GM06990 (cell line): ENCODE measurements at regions not wholly inside any gene's neighbourhood (a gene's known extent, or its start where the extent isn't known, plus 50 kb on each side); places are given as distances from the start of the nearest gene placed in this dataset.
"Not testable (repeated sequence)": the region's sequence is repeated elsewhere in the genome, so short reads cannot be mapped to it uniquely, and the experiment has no call there.

ENCODE experiments used
- DNase-seq: peaks from one replicate; pipeline ENCODE4 v3.0.0-alpha.2; 2011; ENCODE audit not compliant: insufficient read length; ENCODE audit errors: extremely low read depth
- H3K27me3 ChIP-seq: replicated peaks from 2 replicates; pipeline ENCODE4 v1.6.0; 2011; ENCODE audit warnings: low read length; ENCODE audit not compliant: control insufficient read depth, insufficient read depth
- H3K36me3 ChIP-seq: 2 replicates; pipeline ENCODE4 v1.5.1; 2011; ENCODE audit warnings: low read length; ENCODE audit not compliant: control insufficient read depth, insufficient read depth
- H3K4me3 ChIP-seq: replicated peaks from 2 replicates; pipeline ENCODE4 v1.5.1; 2011; ENCODE audit warnings: low read depth, mild to moderate bottlenecking, control low read depth, low read length
- CTCF ChIP-seq: IDR thresholded peaks from 2 replicates; pipeline ENCODE4 v1.5.1; 2011; ENCODE audit warnings: low read length, control low read depth, mild to moderate bottlenecking, inconsistent platforms; ENCODE audit not compliant: insufficient read depth, poor library complexity, severe bottlenecking

DNA sequence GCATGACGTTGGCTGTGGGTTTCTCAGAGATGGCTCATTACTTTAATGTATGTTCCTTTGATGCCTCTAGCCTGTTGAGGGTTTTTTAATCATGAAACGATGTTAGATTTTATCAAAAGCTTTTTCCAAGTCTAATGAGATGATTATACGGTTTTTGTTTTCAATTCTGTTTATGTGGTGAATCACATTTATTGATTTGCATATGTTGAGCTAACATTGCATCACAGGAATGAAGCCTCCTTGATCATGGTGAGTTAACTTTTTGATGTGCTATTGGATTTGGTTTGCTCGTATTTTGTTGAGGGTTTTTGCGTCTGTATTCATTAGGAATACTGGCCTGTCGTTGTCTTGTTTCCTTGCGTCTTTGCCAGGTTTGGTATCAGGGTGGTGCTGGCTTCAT lies 52.3 kb upstream of the PTPN12 start:
- no peaks in the 10 kb centered on the region for H3K36me3 ChIP-seq
- no peak overlapping the region for H3K4me3 ChIP-seq
- DNase-seq = no peak
- no peak for TF ChIP-seq CTCF
- no peaks in the 10 kb centered on the region for H3K27me3 ChIP-seq

DNA sequence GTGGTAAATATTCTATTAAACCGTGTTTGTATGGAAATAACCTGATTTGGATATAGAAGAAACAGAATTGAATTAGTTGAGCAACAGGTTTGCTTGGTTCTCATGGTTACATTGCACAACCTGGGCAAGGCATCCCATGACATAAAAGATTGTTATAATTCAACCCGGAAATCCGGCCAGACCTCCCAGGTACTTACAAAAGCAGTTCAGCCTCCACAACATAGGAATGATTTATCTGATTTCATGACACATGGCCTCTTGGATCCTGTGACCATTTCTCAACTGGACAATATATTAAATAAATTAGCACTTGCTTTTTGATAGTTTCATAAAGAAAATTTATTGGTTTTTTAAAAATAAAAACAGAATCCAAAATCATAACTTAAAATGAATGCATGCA lies 55.1 kb upstream of the PTPN12 start:
- no peak for TF ChIP-seq CTCF
- Histone ChIP-seq H3K4me3 (no peak overlapping the region), H3K36me3 (no peaks in the 10 kb centered on the region), H3K27me3 (no peaks in the 10 kb centered on the region)
- no peak for DNase-seq

DNA sequence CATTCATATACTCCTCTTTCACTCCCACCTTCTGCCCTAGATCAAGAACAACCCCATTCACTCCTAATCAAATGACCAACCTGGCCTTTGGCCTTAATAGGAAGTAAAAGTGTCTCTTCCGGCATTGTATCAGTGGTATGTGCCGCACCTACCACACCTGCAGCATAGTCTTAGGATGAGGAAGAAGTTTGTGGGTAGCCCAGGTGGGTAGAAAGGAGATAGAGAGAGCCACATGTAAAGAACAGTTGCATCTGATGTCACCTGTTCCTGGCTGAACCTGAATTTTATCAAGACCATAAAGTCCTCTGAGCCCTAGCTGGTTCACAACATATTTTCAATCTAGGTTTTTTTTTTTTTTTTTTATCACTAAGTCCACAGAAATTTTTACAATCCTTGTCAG lies 55.5 kb upstream of the PTPN12 start:
- H3K4me3 ChIP-seq = no peak overlapping the region
- no peaks in the 10 kb centered on the region for H3K36me3 ChIP-seq
- no peaks in the 10 kb centered on the region for H3K27me3 ChIP-seq
- TF ChIP-seq CTCF = no peak
- no peak for DNase-seq

DNA sequence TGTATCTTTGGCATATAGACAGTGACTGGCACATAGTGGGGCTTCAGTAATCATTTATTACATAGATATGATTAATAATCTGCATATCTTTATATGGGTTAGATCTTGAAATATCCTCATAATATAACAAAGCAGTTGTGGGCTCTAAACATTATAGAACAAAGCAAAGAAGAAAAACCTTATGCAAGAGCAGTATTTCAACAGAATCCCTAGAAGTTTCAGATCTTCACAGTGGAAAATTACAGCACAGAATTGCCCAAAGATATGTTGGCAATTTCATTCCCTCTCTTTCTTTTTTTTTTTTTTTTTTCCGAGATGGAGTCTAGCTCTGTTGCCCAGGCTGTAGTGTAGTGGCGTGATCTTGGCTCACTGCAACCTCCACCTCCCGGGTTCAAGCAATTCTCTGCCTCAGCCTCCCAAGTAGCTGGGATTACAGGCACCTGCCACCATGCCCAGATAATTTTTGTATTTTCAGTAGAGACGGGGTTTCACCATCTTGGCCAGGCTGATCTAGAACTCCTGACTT lies 56.9 kb upstream of the PTPN12 start:
- not testable (repeated sequence) for H3K27me3 ChIP-seq, DNase-seq, H3K36me3 ChIP-seq, H3K4me3 ChIP-seq

GRCh38 chr7:77479536-77480088 lies 57.5 kb upstream of the PTPN12 start:
- no peak for DNase-seq
- no peaks in the 10 kb centered on the region for H3K27me3 ChIP-seq
- H3K4me3 ChIP-seq = no peak overlapping the region
- TF ChIP-seq CTCF = no peak
- no peaks in the 10 kb centered on the region for H3K36me3 ChIP-seq

DNA sequence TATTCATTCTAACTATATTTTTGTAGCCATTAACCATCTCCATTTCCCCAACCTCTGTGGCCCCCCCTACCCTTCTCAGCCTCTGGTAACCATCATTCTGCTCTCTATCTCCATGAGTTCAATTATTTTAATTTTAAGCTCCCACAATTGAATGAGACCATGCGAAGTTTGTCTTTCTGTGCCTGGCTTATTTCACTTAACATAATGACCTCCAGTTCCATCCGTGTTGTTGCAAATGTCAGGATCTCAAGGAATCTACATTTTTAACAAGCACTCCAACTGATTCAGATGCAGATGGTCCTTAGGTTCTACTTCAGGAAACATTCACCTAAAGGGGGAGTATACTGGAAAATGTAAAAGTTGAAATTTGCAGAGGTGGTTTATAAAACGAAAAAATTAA lies 60.2 kb upstream of the PTPN12 start:
- no peaks in the 10 kb centered on the region for H3K36me3 ChIP-seq
- DNase-seq = no peak
- no peak overlapping the region for H3K4me3 ChIP-seq
- no peaks in the 10 kb centered on the region for H3K27me3 ChIP-seq
- TF ChIP-seq CTCF = no peak
